OCI-LY7 (cell line): ENCODE measurements at regions not wholly inside any gene's neighbourhood (a gene's known extent, or its start where the extent isn't known, plus 50 kb on each side); places are given as distances from the start of the nearest gene placed in this dataset.

Source experiments
- CTCF ChIP-seq: fragments of 200-600 bp; sonication (generic); conservative IDR thresholded peaks from 2 replicates; pipeline ENCODE4 v1.5.1; 2014; ENCODE audit warnings: mild to moderate bottlenecking, antibody characterized with exemption, low read length, moderate library complexity, mixed read lengths
- EZH2phosphoT487 ChIP-seq: fragments of 200-600 bp; sonication (generic); IDR thresholded peaks from 2 replicates; pipeline ENCODE4 v1.6.1; 2018; ENCODE audit warnings: low read depth, borderline replicate concordance, mild to moderate bottlenecking, mixed run types, antibody characterized with exemption, low read length, moderate library complexity, mixed read lengths

GRCh38 chr12:132435486-132436187 lies 54.3 kb upstream of the FBRSL1 start:
- TF ChIP-seq CTCF (no peak), EZH2phosphoT487 (no peak)
